ENCODE measurements at regions not wholly inside any gene's neighbourhood (a gene's known extent, or its start where the extent isn't known, plus 50 kb on each side); places are given as distances from the start of the nearest gene placed in this dataset.

- no peak for DNase-seq (ENCODE audit: extremely low spot score, unreplicated experiment)
- Mint-ChIP-seq H3K27ac (no peak overlapping the region), H3K4me1 (ENCODE audit: unreplicated experiment) (no peaks in the 10 kb centered on the region), H3K4me3 (no peak overlapping the region), H3K27me3 (peaks cover 3% of the 10 kb centered on the region), H3K9me3 (peaks cover 5% of the 10 kb centered on the region), H3K36me3 (no peaks in the 10 kb centered on the region)
- TF ChIP-seq CTCF (conservative IDR thresholded peaks at IDR 0.05): no peak
Measured at GRCh38 chr2:221241072-221241471, 331.0 kb downstream of the EPHA4 start.

- no peak for TF ChIP-seq CTCF (conservative IDR thresholded peaks at IDR 0.05)
- Mint-ChIP-seq H3K27me3 (peaks cover 3% of the 10 kb centered on the region), H3K4me1 (ENCODE audit: unreplicated experiment) (no peaks in the 10 kb centered on the region), H3K27ac (no peak overlapping the region), H3K4me3 (no peak overlapping the region), H3K9me3 (no peaks in the 10 kb centered on the region), H3K36me3 (no peaks in the 10 kb centered on the region)
- DNase-seq (ENCODE audit: extremely low spot score, unreplicated experiment): no peak
Measured at GRCh38 chr2:221243771-221244170, 328.3 kb downstream of the EPHA4 start.

- H3K4me1 Mint-ChIP-seq (ENCODE audit: unreplicated experiment): no peaks in the 10 kb centered on the region
- DNase-seq (ENCODE audit: extremely low spot score, unreplicated experiment): no peak
- no peaks in the 10 kb centered on the region for H3K9me3 Mint-ChIP-seq
- H3K36me3 Mint-ChIP-seq: no peaks in the 10 kb centered on the region
- no peak overlapping the region for H3K27ac Mint-ChIP-seq
- no peak overlapping the region for H3K4me3 Mint-ChIP-seq
- H3K27me3 Mint-ChIP-seq: peaks cover 3% of the 10 kb centered on the region
- no peak for TF ChIP-seq CTCF (conservative IDR thresholded peaks at IDR 0.05)
Measured at GRCh38 chr2:221245045-221245444, 327.1 kb downstream of the EPHA4 start.

- Mint-ChIP-seq H3K36me3 (no peaks in the 10 kb centered on the region), H3K27me3 (peaks cover 3% of the 10 kb centered on the region), H3K4me1 (ENCODE audit: unreplicated experiment) (no peaks in the 10 kb centered on the region), H3K4me3 (no peak overlapping the region), H3K9me3 (peaks cover 1% of the 10 kb centered on the region), H3K27ac (no peak overlapping the region)
- DNase-seq (ENCODE audit: extremely low spot score, unreplicated experiment): no peak
- TF ChIP-seq CTCF (conservative IDR thresholded peaks at IDR 0.05): no peak
Measured at GRCh38 chr2:221245772-221246171, 326.3 kb downstream of the EPHA4 start.

- no peak for TF ChIP-seq CTCF (conservative IDR thresholded peaks at IDR 0.05)
- Mint-ChIP-seq H3K27me3 (no peaks in the 10 kb centered on the region), H3K9me3 (peaks cover 8% of the 10 kb centered on the region), H3K4me1 (ENCODE audit: unreplicated experiment) (peaks cover 17% of the 10 kb centered on the region), H3K36me3 (no peaks in the 10 kb centered on the region), H3K27ac (no peak overlapping the region), H3K4me3 (no peak overlapping the region)
- no peak for DNase-seq (ENCODE audit: extremely low spot score, unreplicated experiment)
Measured at GRCh38 chr2:221254299-221254698, 317.8 kb downstream of the EPHA4 start.

GRCh38 chr2:221255862-221256261 lies 316.2 kb downstream of the EPHA4 start:
- peaks cover 6% of the 10 kb centered on the region for H3K9me3 Mint-ChIP-seq
- no peak for DNase-seq (ENCODE audit: extremely low spot score, unreplicated experiment)
- no peak for TF ChIP-seq CTCF (conservative IDR thresholded peaks at IDR 0.05)
- H3K27me3 Mint-ChIP-seq: no peaks in the 10 kb centered on the region
- H3K27ac Mint-ChIP-seq: no peak overlapping the region
- H3K4me3 Mint-ChIP-seq: no peak overlapping the region
- H3K4me1 Mint-ChIP-seq (ENCODE audit: unreplicated experiment): peaks cover 17% of the 10 kb centered on the region
- no peaks in the 10 kb centered on the region for H3K36me3 Mint-ChIP-seq
